Suppressor macrophage treated with lipopolysaccharide for 1 hour (primary cell): ENCODE measurements at regions not wholly inside any gene's neighbourhood (a gene's known extent, or its start where the extent isn't known, plus 50 kb on each side); places are given as distances from the start of the nearest gene placed in this dataset.

ENCODE experiments used
- DNase-seq, 3 donors: peaks; one replicate each; pipeline ENCODE4 v3.0.0-alpha.2; 2020 to 2022

GRCh38 chr6:142561511-142562265 is 259.9 kb downstream of the ADGRG6 start:
- no peak for DNase-seq

GRCh38 chr6:142562865-142563264 is 261.1 kb downstream of the ADGRG6 start:
- no peak for DNase-seq

GRCh38 chr6:142566628-142567396 is 265.0 kb downstream of the ADGRG6 start:
- DNase-seq = peak; percentile 70 to 79 (median 73)

GRCh38 chr6:142567461-142567860 is 265.7 kb downstream of the ADGRG6 start:
- no peak for DNase-seq

- DNase-seq = peak in 2 of 3 donors; percentile 8 to 23
Measured at GRCh38 chr6:142568857-142569597, 267.2 kb downstream of the ADGRG6 start.

- DNase-seq = no peak
Measured at GRCh38 chr6:142569676-142570075, 267.9 kb downstream of the ADGRG6 start.

GRCh38 chr6:142570221-142570671 is 268.4 kb downstream of the ADGRG6 start:
- DNase-seq = no peak

GRCh38 chr6:142592876-142593275 is 291.1 kb downstream of the ADGRG6 start:
- DNase-seq = no peak

GRCh38 chr6:142597836-142598235 is 296.0 kb downstream of the ADGRG6 start:
- DNase-seq = no peak

GRCh38 chr6:142601427-142601826 is 299.6 kb downstream of the ADGRG6 start:
- DNase-seq = no peak

- no peak for DNase-seq
Measured at GRCh38 chr6:142602972-142603371, 301.2 kb downstream of the ADGRG6 start.

GRCh38 chr6:142605922-142606485 is 304.2 kb downstream of the ADGRG6 start:
- peak; percentile 24 to 60 (median 53) for DNase-seq

GRCh38 chr6:142612956-142613355 is 311.1 kb downstream of the ADGRG6 start:
- DNase-seq = no peak

- DNase-seq = no peak
Measured at GRCh38 chr6:142613981-142614380, 312.2 kb downstream of the ADGRG6 start.

GRCh38 chr6:142617158-142617557 is 315.4 kb downstream of the ADGRG6 start:
- no peak for DNase-seq

- DNase-seq = no peak
Measured at GRCh38 chr6:142621822-142622221, 320.0 kb downstream of the ADGRG6 start.

- DNase-seq = no peak
Measured at GRCh38 chr6:142624978-142625715, 319.8 kb downstream of the HIVEP2 start.

- no peak for DNase-seq
Measured at GRCh38 chr6:142627474-142627873, 317.5 kb downstream of the HIVEP2 start.

- no peak for DNase-seq
Measured at GRCh38 chr6:142631517-142632385, 313.2 kb downstream of the HIVEP2 start.

GRCh38 chr6:142633317-142633716 is 311.7 kb downstream of the HIVEP2 start:
- no peak for DNase-seq

GRCh38 chr6:142635130-142635529 is 309.8 kb downstream of the HIVEP2 start:
- DNase-seq = peak in 1 of 3 donors; percentile 6
